HG03025 (cell line): ENCODE measurements at regions not wholly inside any gene's neighbourhood (a gene's known extent, or its start where the extent isn't known, plus 50 kb on each side); places are given as distances from the start of the nearest gene placed in this dataset.

Source experiments
- ATAC-seq: cut with Tn5 transposase; IDR thresholded peaks from one replicate; pipeline ENCODE4 v1.9.1; 2021; ENCODE audit warnings: mild to moderate bottlenecking, moderate library complexity; ENCODE audit not compliant: unreplicated experiment, low FRiP score

GRCh38 chr2:166573391-166573790 is 79.3 kb upstream of the SCN7A start:
- ATAC-seq: no peak

GRCh38 chr2:166572937-166573336 is 78.9 kb upstream of the SCN7A start:
- ATAC-seq: no peak

GRCh38 chr2:166568409-166568808 is 74.4 kb upstream of the SCN7A start:
- ATAC-seq: no peak

DNA sequence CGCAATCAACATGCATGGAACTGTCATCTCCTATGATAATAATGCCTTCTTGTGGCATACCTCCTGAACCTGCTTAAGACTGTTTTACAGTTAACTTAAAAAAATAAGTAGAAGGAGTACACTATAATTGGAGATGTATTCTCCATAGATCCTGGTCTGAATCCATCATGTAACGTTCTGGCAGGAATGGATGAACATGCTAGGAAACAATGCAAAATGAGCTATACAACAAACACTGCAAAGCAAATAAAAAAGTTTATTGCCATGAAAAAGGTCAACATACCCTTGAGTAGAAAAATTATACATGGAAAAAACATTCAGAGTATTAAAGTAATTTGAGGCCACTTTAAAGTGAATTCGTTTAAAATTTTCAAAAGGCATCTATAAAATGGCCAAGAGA is 71.5 kb upstream of the SCN7A start:
- ATAC-seq: no peak

GRCh38 chr2:166563894-166564293 is 69.8 kb upstream of the SCN7A start:
- no peak for ATAC-seq

GRCh38 chr2:166560022-166560421 is 66.0 kb upstream of the SCN7A start:
- no peak for ATAC-seq

GRCh38 chr2:166550923-166551322 is 56.9 kb upstream of the SCN7A start:
- ATAC-seq: no peak

DNA sequence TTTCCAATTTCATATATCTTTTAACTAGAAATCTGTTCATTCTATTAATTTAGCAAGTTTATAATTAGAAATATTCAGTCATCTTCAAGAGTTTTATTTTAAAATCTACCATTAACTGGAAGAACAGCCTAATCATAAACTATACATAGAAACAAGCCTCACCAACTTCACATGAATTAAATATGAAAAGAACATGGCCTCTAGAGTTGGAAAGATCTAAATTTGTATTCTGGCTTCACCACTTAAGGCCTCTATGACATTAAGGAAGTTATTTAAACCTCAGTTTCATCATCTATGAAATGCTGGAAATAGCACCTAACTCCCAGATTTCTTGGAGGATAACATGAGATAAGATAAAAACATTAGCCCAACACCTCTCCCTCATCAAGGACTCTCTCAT is 51.4 kb upstream of the SCN7A start:
- no peak for ATAC-seq
